GM23338 (cell line): ENCODE measurements at regions not wholly inside any gene's neighbourhood (a gene's known extent, or its start where the extent isn't known, plus 50 kb on each side); places are given as distances from the start of the nearest gene placed in this dataset.

ENCODE experiments used
- ATAC-seq: fragments of 200-7000 bp; cut with Tn5 transposase; 3 replicates; pipeline ENCODE4 v1.9.1; 2020
- DNase-seq: peaks from one replicate; pipeline ENCODE4 v3.0.0-alpha.2; 2015; ENCODE audit warnings: low spot score
- H2AFZ ChIP-seq: fragments of 200-600 bp; sonication (generic); 2 replicates; pipeline ENCODE4 v1.8.0; 2016; ENCODE audit warnings: antibody characterized with exemption, mild to moderate bottlenecking, moderate library complexity
- H3F3A ChIP-seq: fragments of 200-600 bp; sonication (generic); replicated peaks from 2 replicates; pipeline ENCODE4 v1.8.0; 2017; ENCODE audit warnings: antibody characterized with exemption, mixed run types, low read depth
- H3K27ac ChIP-seq: fragments of 200-600 bp; sonication (generic); 2 replicates; pipeline ENCODE4 v1.6.1; 2016; ENCODE audit warnings: low read depth
- H3K27me3 ChIP-seq: fragments of 200-600 bp; sonication (generic); 2 replicates; pipeline ENCODE4 v1.8.0; 2016; ENCODE audit warnings: mild to moderate bottlenecking, mixed run types, moderate library complexity; ENCODE audit not compliant: insufficient read depth
- H3K36me3 ChIP-seq: fragments of 200-600 bp; sonication (generic); 2 replicates; pipeline ENCODE4 v1.8.0; 2016; ENCODE audit warnings: mild to moderate bottlenecking; ENCODE audit not compliant: insufficient read depth
- H3K4me1 ChIP-seq: fragments of 200-600 bp; sonication (generic); 2 replicates; pipeline ENCODE4 v1.8.0; 2016; ENCODE audit warnings: mild to moderate bottlenecking, moderate library complexity; ENCODE audit not compliant: insufficient read depth
- H3K4me2 ChIP-seq: fragments of 200-600 bp; sonication (generic); 2 replicates; pipeline ENCODE4 v1.7.1; 2017; ENCODE audit warnings: mixed run types
- H3K4me3 ChIP-seq: fragments of 200-600 bp; sonication (generic); 2 replicates; pipeline ENCODE4 v1.6.1; 2016; ENCODE audit warnings: mixed run types
- H3K79me2 ChIP-seq: fragments of 200-600 bp; sonication (generic); replicated peaks from 2 replicates; pipeline ENCODE4 v1.8.0; 2017; ENCODE audit warnings: mild to moderate bottlenecking; ENCODE audit not compliant: insufficient read depth
- H3K9me2 ChIP-seq: fragments of 200-600 bp; sonication (generic); 2 replicates; pipeline ENCODE4 v1.8.0; 2017; ENCODE audit not compliant: insufficient read depth
- H4K20me1 ChIP-seq: fragments of 200-600 bp; sonication (generic); replicated peaks from 2 replicates; pipeline ENCODE4 v1.8.0; 2017; ENCODE audit warnings: mild to moderate bottlenecking; ENCODE audit not compliant: insufficient read depth
- H3K27ac Mint-ChIP-seq: 2 replicates; pipeline ENCODE4 v1.8.0; 2020; ENCODE audit warnings: inconsistent platforms, mild to moderate bottlenecking, moderate library complexity, mixed read lengths
- H3K27me3 Mint-ChIP-seq: 3 replicates; pipeline ENCODE4 v1.8.0; 2022; ENCODE audit warnings: low read depth, mild to moderate bottlenecking, moderate library complexity, mixed read lengths, inconsistent platforms; ENCODE audit not compliant: insufficient read depth, poor library complexity
- H3K36me3 Mint-ChIP-seq: 3 replicates; pipeline ENCODE4 v1.8.0; 2021; ENCODE audit warnings: low read depth, mild to moderate bottlenecking, inconsistent platforms, moderate library complexity, mixed read lengths
- H3K4me1 Mint-ChIP-seq: 3 replicates; pipeline ENCODE4 v1.8.0; 2020; ENCODE audit warnings: mild to moderate bottlenecking, inconsistent platforms, mixed read lengths
- H3K4me3 Mint-ChIP-seq: 3 replicates; pipeline ENCODE4 v1.8.0; 2021; ENCODE audit warnings: moderate library complexity, mild to moderate bottlenecking, inconsistent platforms, mixed read lengths
- H3K9me3 Mint-ChIP-seq: 3 replicates; pipeline ENCODE4 v1.8.0; 2020; ENCODE audit warnings: moderate library complexity, mild to moderate bottlenecking, inconsistent platforms, mixed read lengths
- CREB1 ChIP-seq: fragments of 250-450 bp; sonication (Bioruptor Pico); IDR thresholded peaks from 2 replicates; pipeline ENCODE4 v1.5.0; 2020; ENCODE audit warnings: low read depth, mild to moderate bottlenecking, moderate library complexity
- CTCF ChIP-seq, 2 experiments: fragments of 200-600 bp in 1 of 2; sonication (generic) in 1 of 2; conservative IDR thresholded peaks; 2 replicates each; pipeline versions ENCODE4 v1.5.1 to v1.6.1; 2016 to 2017; ENCODE audit warnings: antibody characterized with exemption in 2 of 2, low read depth in 2 of 2, mild to moderate bottlenecking in 2 of 2, moderate library complexity in 1 of 2
- ETS1 ChIP-seq: IDR thresholded peaks from 2 replicates; pipeline ENCODE4 v1.6.1; 2016; ENCODE audit warnings: antibody characterized with exemption
- EZH2phosphoT487 ChIP-seq: fragments of 200-600 bp; sonication (generic); IDR thresholded peaks from one replicate; pipeline ENCODE4 v1.8.1; 2018; ENCODE audit warnings: antibody characterized with exemption; ENCODE audit not compliant: unreplicated experiment
- JUNB ChIP-seq: IDR thresholded peaks from one replicate; pipeline ENCODE4 v1.6.1; 2016; ENCODE audit warnings: antibody characterized with exemption; ENCODE audit not compliant: unreplicated experiment
- NANOG ChIP-seq: IDR thresholded peaks from 2 replicates; pipeline ENCODE4 v1.6.1; 2016; ENCODE audit warnings: antibody characterized with exemption, borderline replicate concordance
- ZNF114 ChIP-seq: fragments of 250-450 bp; sonication (Bioruptor Pico); IDR thresholded peaks from 2 replicates; pipeline ENCODE4 v1.5.0; 2020; ENCODE audit warnings: mild to moderate bottlenecking, moderate library complexity
- ZNF331 ChIP-seq: fragments of 250-450 bp; sonication (Bioruptor Pico); IDR thresholded peaks from 2 replicates; pipeline ENCODE4 v1.5.0; 2020; ENCODE audit warnings: low read depth, mild to moderate bottlenecking, moderate library complexity
- ZNF462 ChIP-seq: fragments of 250-450 bp; sonication (Bioruptor Pico); IDR thresholded peaks from 2 replicates; pipeline ENCODE4 v1.5.0; 2020; ENCODE audit warnings: mild to moderate bottlenecking, moderate library complexity

GRCh38 chr16:48478393-48478792, 93.2 kb upstream of the SIAH1 start:
- H3F3A ChIP-seq, result no peaks in the 10 kb centered on the region
- H3K36me3 Mint-ChIP-seq, result peaks cover 6% of the 10 kb centered on the region; the same call in 2 of the 3 replicates
- peaks cover 9% of the 10 kb centered on the region; the same call in 1 of the 2 replicates for H3K4me1 ChIP-seq
- no peak overlapping the region for H3K27ac ChIP-seq
- H3K4me1 Mint-ChIP-seq, result peaks cover 15% of the 10 kb centered on the region; the same call in 2 of the 3 replicates
- no peaks in the 10 kb centered on the region for H3K36me3 ChIP-seq
- no peak overlapping the region for H3K27ac Mint-ChIP-seq
- no peak overlapping the region for H2AFZ ChIP-seq
- peaks cover 3% of the 10 kb centered on the region for H3K27me3 Mint-ChIP-seq
- H4K20me1 ChIP-seq, result no peaks in the 10 kb centered on the region
- ATAC-seq, result peak; percentile 77
- peaks cover 15% of the 10 kb centered on the region for H3K9me3 Mint-ChIP-seq
- H3K27me3 ChIP-seq, result no peaks in the 10 kb centered on the region
- TF ChIP-seq JUNB (no peak), ZNF331 (CRISPR knock-in tag) (no peak), ETS1 (no peak), EZH2phosphoT487 (no peak), CTCF (conservative IDR thresholded peaks at IDR 0.05; ENCODE audit: low read depth in 2 of 2) (no peak), CREB1 (CRISPR knock-in tag) (no peak), NANOG (no peak), ZNF462 (no peak), ZNF114 (CRISPR knock-in tag) (no peak)
- peak; percentile 73 for DNase-seq
- no peaks in the 10 kb centered on the region for H3K79me2 ChIP-seq
- 0 out of 2 replicates have a peak overlapping the region, but pooled peaks have one; percentile 15 for H3K4me2 ChIP-seq
- no peaks in the 10 kb centered on the region for H3K9me2 ChIP-seq
- no peak overlapping the region for H3K4me3 ChIP-seq
- H3K4me3 Mint-ChIP-seq, result no peak overlapping the region
